ENCODE measurements at regions not wholly inside any gene's neighbourhood (a gene's known extent, or its start where the extent isn't known, plus 50 kb on each side); places are given as distances from the start of the nearest gene placed in this dataset.

DNA sequence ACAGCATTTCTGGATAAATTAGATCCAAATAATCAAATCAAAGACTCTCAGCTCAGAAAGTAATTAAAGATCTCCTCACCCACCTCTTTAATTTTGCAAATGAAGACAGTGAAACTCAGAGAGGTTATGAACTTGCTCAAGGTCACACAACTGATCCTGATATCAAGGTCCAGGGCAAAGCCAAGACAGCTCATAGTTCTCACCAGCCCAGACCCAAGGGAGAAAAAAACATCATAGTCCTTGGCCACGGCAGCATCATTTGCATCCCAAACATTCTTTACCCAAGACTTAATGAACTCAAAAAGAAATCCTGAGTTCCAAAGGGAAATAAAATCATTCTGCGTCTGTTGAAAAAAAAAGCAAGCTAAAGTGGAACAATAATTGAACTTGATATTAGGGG, 112.1 kb downstream of the DAD1 start:
- DNase-seq, result no peak

DNA sequence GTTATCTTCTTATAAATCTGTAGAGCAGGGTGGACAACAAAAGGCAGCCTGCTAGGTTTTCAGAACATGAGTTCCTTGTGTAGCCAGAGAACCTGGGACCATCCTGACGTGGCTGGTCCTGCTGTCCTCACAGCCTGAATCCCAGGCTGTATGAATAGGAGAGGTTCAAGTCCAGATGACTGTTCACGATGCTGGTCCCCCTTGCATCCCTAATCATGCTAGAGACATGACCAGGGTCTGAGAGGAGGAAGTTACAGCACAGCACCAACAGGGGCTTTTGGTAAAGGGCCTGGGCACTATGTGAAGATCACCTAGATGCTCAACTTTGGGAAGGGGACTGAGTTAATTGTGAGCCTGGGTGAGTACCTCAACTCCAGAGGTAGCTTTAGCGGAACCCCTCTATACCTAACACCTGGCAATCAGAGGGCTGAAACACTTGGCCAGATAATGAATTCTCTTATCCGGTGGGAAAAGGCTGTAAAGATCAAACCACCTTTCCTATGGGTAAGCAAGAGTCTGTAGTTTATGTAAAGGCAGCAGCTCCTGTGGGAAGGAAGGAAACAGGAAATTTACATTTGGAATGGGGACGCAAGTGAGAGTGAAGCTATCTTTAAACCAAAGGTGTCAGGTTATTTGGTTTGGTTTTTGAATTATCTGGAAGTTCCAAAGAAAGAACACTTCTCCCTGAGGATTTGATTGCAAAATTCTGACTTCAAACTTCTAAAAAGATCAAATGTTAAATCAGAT, 112.8 kb downstream of the DAD1 start:
- DNase-seq, result no peak

DNA sequence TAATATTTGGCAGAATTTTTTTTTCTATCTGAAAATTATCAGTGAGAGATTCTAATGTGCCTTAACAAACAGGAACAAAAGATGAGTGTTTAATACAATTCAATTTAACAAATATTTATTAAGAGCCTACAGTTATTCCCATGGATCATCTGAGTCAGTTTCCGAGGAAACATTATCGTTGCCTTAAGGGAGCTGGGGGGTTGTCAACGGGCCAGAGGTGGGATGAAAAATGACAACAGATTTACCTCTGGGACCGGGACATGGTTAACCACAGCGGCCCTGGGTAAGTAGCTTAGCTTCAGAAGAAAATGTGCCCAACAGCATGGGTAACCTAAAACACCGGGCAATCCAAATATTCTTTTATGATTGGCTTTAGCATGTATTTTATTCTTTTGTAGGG, 113.6 kb downstream of the DAD1 start:
- DNase-seq, result no peak

DNA sequence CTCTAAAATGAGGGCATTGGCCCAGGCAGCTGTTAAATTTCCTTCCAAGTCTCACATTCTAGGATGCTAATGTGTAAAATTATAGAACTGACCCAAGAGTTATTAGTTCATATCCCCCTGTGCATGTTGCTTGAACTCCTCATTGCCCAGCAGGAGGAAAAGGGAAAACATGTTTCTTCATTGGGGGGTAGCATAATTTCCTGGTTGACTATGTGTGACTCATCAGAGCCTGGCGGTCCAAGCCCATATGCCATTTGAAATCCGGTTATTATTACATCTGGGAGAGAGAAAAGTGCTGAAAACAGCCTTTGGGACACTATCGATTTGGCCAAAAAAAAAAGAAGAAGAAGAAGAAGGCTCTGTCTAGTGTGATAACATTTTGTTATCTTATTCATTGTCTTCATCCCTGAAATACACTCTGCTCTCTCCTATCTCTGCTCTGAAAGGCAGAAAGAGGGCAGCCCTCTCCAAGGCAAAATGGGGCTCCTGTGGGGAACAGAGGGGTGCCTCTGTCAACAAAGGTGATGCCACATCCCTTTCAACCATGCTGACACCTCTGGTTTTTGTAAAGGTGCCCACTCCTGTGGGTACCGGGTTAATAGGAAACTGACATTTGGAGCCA, 114.2 kb downstream of the DAD1 start:
- DNase-seq, result no peak

DNA sequence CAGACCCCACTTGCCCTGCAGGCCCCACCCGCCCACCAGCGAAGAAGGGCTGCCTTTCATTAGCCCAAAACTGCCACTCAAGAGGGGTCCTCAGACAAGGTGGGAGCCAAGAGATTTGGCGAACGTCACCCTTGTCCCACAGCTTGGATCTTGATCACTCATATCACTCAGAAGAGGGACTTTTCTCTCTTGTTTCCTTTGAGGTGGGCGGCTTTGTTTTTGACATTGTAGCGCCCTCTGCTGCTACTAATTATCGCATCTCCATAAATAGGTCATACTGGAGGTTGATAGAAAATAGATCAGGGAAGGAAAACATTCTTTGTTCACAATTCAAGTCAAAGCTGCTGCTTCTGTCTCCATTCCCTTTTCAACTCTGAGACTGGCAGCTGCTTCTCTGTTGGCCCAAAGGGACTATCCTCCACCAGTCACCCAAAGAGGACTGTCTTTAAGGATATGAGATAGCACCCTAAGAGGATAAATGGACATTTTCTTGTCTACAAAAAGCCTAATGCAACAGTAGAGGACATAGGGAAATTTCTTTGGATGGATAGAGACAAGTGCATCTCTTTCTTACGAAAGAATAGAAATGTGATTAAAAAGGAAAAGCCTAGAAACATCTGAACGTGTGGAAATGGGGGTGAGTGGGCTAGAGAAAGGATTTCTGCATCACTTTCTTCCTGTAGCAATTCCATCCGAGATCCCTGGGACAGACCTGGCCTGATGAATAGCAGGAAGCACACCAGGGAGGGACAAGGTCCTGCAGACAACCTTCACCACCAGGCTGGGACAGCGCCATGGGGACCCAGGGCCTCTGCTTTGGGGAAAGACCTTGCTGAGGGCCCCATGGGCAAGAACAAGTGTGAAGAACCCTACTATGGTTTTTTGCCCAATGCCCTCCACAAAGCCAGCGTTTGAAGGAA, 115.8 kb downstream of the DAD1 start:
- DNase-seq, result no peak

DNA sequence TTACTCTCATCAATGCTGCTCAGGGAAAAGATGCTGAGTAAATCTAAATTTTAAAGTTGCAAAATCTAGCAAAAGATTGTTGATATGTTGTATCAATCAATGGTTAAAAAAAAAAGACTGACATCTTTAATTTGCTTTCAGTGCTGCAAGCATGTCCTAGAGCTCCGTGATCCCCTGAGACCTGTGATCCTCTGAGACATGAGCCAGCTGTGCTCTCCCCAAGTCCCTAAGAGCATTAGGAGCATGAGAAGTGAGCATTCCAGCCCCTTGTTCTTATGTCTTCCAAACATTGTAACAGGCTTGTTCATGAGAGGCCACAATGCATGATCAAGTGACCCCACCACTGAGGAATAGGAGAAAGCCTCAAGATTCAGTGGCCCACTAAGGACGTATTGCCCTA, 116.6 kb downstream of the DAD1 start:
- no peak for DNase-seq

DNA sequence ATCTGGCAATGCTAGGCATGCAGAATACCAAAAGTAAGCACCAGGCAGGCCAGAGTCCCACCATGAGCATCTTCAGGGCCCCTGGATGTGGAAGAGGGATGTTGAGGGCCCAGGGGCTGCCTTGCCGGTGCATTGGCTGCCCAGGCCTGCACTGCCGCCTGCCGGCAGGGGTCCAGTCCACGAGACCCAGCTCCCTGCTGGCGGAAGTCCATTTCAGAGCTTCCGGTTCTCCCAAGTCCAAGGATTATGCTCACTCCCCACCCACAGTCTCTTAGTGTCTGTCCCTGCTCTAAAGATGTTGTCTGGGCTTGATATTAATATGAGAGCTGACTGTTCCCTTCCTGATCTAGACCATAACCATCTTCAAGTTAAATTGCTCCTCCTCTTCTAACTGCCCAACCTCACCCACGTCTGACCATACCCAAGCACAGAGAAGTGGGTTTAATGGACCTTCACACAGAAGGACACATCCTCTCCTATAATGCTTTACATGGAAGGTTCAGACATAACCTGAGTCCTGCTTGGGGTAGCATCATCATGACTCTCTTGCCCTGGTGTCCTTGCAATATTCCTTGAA, 117.4 kb downstream of the DAD1 start:
- DNase-seq, result no peak

DNA sequence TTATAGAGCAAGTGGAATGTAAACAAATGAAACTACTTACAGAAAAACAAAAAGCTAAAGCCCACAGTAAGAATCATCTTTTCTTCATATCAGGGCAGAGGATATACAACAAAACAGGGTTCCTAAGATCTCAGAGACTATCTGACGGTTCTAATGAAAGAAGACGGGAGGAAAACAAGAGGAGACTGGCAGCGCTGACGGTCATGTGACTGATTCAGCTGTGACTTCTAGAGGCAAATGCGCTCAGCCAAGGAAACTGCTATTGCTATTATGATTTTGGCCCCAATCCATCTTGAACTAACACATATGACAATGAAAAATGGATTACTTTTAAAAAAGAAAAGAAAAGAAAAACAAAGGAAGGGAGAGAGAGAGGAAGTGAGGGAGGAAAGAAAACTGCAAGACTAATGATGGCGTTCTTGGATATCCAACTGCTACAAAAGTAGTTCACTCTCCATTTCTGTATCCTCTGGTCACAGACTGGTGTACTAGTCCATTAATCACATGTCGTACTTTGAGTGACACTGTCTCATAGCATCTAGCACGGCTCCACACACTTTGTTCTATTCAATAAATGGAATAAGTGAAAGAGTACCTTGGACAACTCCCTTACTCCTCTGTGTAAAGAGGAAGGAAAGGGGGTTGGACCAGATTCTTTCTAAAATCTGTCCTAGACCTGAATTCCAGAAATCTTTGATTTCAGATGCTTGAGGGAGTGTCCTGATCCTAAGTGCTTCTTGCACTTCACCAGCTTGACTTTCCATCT, 119.3 kb downstream of the DAD1 start:
- no peak for DNase-seq

DNA sequence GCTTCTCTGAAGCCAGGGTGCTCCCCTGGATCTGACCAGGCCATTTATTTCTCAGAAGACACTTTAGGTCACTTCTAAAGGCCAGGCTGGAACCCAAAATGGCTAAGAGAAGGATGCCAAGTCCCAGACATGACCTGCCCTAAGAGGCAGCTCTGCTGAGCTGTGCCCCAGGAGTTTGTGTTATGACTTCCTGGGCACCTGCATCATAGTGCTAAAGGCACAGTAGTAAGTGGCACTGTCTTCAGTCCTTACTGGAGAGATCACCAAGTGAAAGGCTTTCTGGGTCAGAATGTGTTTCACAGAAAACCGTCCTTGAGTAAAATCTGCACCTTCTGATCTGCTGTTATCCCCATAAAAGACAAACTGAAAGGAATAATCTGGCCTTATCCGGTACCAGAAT, 120.2 kb downstream of the DAD1 start:
- DNase-seq, result no peak

DNA sequence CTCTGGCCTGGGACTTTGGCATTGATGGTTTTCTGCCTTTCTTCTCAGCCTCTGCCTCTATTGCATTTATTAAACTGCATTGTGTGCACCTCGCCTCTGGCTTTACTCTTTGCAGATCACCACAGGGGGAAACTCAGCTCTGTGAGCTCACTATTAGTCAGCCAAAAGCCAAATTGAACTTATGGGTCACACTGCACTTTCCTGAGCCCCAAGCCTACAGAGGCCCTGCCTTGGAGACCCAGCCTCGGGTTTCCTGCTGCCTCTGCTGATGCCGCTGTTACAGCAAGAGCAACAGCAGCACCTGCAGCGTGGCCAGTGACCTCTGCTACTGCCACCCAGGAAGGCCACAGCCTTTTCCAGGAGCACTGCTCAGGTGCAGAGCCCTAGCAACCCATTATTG, 122.5 kb downstream of the DAD1 start:
- DNase-seq, result no peak

DNA sequence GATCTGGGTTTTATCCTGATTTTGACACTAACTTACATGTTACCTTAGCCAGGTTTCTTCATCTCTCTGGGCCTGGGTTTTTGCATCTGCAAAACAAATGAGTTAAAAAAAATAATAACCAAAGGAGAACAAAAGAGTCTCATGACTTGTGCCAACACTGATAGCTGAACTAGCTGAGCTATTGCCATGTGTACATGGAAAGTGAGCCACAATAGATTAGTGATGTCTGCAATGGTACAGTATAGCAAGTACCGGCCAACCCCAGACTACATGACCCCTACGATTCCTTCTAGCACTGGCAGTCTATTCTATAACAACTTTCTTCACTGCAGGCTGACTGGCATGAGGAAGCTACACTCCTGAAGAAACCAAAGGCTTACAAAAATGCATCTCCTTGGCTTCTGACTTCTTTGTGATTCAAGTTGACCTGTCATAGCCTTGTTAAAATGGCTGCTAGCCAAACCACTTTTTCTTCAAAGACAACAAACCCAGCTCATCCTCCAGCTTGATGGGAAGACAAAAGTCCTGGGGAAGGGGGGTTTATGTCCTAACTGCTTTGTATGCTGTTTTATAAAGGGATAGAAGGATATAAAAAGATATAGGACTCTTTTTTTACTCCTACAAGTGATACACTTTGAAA, 123.7 kb downstream of the DAD1 start:
- no peak for DNase-seq

DNA sequence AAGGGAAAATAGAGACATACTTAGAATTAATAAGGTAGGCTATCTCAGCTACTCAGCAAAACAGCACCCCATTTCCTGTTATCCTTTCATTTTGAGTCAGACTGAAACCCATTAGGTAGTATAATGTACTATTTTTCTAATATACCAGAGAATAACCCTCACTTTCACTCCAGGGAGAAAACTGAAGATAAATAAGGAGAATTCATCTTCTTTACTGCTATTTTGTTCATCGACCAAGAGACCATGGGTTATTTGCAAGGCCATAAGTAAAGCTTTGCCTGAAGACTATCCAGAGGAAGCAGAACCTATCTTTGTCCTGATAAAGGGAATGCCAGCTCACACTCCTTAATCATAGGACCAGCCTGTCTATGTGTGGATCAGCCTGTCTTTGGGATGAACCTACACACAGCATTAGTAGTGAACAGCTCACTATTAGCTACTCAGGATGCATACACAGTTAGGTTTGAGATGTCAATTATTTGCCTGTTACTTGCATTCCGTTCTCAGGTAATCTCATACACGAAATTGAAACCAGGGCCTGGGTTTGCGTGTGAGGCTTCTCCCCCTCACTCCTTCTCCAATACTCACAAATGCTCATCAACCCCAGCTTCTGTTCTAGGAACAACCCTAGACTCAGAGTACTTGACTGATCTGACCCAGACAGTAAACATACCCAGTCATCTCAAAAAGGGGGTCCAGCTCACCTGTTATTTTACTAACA, 124.4 kb downstream of the DAD1 start:
- DNase-seq, result no peak

DNA sequence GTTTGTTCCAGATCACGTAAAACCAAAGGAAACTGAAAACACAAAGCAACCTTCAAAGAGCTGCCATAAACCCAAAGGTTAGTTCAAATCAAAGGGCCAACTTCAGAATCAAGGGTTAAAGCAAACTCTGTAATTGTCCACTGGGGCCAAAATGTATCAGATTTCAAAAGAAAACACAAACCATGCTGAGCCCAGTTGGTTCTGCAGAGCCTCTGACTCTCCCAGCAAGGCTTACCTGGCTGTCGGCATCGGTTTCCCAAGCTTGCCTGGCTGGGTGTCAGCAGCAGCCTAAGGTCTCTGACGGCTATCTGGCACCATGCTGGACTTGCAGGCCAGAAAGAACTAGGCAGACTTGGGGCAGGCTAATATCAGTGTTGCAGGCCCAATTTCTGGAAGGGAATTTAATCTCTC, 125.3 kb downstream of the DAD1 start:
- no peak for DNase-seq

DNA sequence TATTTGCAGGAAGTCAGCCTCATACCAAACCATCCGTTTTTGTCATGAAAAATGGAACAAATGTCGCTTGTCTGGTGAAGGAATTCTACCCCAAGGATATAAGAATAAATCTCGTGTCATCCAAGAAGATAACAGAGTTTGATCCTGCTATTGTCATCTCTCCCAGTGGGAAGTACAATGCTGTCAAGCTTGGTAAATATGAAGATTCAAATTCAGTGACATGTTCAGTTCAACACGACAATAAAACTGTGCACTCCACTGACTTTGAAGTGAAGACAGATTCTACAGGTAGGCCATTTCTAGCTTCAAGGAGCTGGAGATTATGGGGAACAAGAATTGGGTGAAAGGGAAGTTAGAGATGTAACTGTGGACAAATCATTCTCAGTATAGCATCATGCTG, 126.1 kb downstream of the DAD1 start:
- no peak for DNase-seq

DNA sequence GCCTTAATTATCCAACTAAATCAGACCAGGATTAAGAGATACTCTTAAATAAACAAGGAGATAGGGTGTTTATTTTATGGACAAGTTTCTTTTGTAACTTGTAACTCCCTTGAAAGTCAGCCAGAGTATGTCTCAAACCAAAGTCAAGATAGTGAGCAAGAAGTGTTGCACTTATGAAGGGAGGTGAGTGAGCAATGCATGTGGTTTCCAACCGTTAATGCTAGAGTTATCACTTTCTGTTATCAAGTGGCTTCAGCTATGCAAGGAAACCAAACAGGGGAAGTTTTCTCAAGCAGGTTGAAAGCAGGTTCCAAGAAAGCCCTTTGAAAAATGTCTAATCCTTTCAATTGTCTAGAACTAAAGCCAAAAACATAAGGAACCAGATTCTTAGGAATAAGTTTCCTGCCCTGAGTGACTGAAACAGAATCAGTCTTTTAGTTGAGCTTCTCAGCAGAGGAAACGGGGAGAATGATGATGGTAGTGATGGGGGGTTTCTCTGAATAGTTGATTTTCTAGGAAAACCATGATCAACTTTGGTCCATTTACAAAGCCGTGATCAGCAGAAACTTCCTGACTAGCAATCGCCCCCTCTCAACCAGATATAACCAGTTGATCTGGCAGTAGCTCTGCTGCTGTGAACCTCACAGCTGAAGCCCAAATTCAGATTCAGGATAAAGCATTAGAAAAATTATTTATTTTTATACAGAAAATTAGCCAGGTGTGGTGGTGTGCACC, 128.4 kb downstream of the DAD1 start:
- no peak for DNase-seq

DNA sequence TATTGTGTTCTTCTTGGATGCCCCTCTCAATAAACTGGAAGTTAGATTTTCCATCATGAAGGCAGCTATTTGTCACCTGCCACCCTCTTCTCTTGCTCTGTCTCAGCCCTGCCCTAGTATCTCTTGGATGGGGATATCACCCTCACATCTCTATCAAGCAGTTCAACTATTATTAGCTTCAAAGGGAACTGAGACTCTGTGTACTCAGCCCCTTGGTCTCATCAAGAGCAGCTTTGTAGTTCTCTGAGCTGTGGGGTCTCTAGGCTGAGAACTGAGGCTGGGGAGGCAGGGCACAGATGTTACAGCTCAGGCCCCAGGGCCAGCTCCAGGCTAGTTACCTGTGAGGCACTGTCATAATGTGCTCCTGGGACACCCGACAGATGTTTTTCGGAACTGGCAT, 130.3 kb downstream of the DAD1 start:
- DNase-seq, result no peak

DNA sequence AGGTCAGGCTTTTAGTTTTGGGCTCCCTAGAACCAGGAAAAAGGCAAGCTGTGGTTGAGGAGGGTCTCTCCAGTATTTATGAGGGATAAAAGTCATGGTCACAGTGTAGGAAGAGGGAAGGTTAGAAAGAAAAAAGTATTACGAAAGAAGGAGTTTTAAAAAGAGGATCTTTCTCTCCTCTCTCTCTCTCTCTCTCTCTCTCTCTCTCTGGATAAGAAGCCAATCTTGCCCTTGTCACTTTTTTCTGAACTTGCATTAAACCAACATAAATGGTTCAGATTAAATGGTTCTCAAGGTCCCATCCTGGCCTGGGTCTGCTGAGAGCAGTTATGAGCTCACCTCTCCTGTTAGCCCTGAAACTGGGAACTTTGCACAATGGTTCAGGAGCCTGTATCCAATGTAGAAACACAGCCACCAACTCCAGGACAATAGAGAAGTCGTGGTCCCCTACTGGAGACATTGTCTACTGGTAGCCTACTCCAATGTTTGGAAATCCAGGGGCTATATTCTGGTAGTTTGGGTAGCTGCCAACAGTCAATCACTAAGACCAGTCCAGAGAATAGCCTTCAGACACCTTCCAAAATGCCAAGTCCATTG, 131.9 kb downstream of the DAD1 start:
- no peak for DNase-seq

DNA sequence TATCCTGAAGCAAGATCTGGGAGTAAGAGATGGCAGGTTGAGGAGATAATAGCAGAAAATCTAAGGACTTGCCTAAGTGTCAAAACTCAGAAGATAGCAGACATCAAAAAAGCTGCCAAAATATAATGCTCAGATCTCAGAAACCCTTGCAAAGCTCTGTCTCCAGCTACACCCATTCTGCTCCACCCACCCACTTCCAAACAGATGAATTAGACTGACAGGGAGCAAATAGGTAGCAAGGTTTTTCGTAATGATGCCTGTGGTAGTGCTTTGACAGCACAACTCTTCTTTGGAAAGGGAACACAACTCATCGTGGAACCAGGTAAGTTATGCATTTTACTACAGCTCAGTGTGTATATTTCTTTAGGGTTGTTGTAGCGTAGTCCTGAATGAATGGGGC, 132.6 kb downstream of the DAD1 start:
- DNase-seq, result no peak

DNA sequence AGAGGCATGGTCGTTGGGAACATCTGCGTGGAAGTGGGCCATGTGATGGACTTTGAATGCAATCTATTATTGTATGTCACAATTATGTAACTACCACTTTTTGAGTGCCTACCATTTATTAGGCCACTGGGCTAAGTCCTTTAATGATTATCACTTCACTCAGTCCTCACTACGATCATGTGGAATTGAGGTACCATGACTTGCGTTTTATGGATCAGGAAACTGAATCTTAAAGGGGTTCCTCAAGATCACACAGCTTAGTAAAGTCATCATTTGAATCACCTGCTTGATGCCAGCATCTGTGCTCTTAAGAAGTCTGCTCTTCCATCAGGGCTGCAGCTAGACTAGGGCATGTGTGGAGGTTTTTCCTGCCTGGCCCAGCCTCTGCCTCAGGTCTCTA, 136.7 kb downstream of the DAD1 start:
- DNase-seq, result no peak

DNA sequence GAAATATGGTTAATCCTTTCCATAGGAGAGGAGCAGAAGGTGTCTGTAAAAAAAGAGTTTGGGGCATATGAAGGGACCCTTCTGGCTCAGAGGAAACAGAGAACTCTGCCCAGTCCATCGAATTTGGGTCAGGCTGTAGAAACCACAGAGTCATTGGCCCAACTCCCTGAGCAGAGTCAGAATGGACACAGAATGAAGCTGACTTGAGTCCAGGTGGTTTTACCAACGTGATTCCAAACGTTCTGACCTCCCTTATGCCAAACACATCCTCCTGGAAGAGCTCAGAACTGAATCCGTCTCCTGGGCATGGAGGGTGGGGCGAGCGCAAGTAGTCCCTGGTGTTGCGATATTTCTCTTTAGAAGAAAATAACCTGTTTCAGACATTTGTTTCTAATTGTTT, 138.8 kb downstream of the DAD1 start:
- no peak for DNase-seq

DNA sequence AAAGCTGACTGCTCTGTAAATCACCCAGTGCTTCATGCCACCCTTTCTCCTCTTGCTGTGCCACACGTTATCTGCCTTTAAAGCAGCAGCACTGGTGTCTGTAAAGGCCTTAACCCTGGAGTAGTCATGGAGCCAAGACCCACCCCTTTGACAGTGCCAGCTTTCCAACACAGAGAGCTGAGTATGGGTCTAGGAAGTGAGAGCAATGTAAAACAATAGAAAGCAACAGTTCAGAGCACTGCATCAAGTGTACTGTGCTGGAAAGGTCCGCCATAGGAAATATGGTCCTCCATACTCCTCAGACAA, 139.5 kb downstream of the DAD1 start:
- DNase-seq, result no peak
